Endodermal cell (in vitro differentiated cells): ENCODE measurements at regions not wholly inside any gene's neighbourhood (a gene's known extent, or its start where the extent isn't known, plus 50 kb on each side); places are given as distances from the start of the nearest gene placed in this dataset.

Experiments
- DNase-seq: peaks from one replicate; pipeline ENCODE4 v3.0.0-alpha.2; 2017
- H3K27ac ChIP-seq: 2 replicates; pipeline ENCODE4 v1.5.1; 2013; ENCODE audit warnings: mild to moderate bottlenecking, low read depth, low read length, moderate library complexity
- H3K27me3 ChIP-seq: 2 replicates; pipeline ENCODE4 v1.6.1; 2013; ENCODE audit warnings: mild to moderate bottlenecking, low read length, moderate library complexity; ENCODE audit not compliant: insufficient read depth, control insufficient read depth, poor library complexity, severe bottlenecking
- H3K36me3 ChIP-seq: 2 replicates; pipeline ENCODE4 v1.7.0; 2013; ENCODE audit warnings: mild to moderate bottlenecking, low read length, moderate library complexity; ENCODE audit not compliant: control insufficient read depth, insufficient read depth
- H3K4me1 ChIP-seq: one replicate; pipeline ENCODE4 v1.7.0; 2013; ENCODE audit warnings: low read length; ENCODE audit not compliant: control insufficient read depth, insufficient read depth
- H3K4me3 ChIP-seq: 2 replicates; pipeline ENCODE4 v1.5.1; 2013; ENCODE audit warnings: mild to moderate bottlenecking, low read length, moderate library complexity
- H3K9ac ChIP-seq: 2 replicates; pipeline ENCODE4 v1.6.1; 2013; ENCODE audit warnings: mild to moderate bottlenecking, low read length, moderate library complexity; ENCODE audit not compliant: poor library complexity, severe bottlenecking; ENCODE audit errors: extremely low read depth
- H3K9me3 ChIP-seq: 2 replicates; pipeline ENCODE4 v1.6.1; 2013; ENCODE audit warnings: mild to moderate bottlenecking, low read length, moderate library complexity; ENCODE audit not compliant: control insufficient read depth
- H3K27ac Mint-ChIP-seq: 2 replicates; pipeline ENCODE4 v1.8.0; 2020; ENCODE audit warnings: mixed read lengths
- H3K27me3 Mint-ChIP-seq: 2 replicates; pipeline ENCODE4 v1.8.0; 2021; ENCODE audit warnings: mild to moderate bottlenecking, mixed read lengths; ENCODE audit not compliant: insufficient read depth
- H3K36me3 Mint-ChIP-seq: 2 replicates; pipeline ENCODE4 v1.8.0; 2020; ENCODE audit warnings: low read depth, mixed read lengths
- H3K4me1 Mint-ChIP-seq: 2 replicates; pipeline ENCODE4 v1.8.0; 2020; ENCODE audit warnings: mixed read lengths
- H3K4me3 Mint-ChIP-seq: 2 replicates; pipeline ENCODE4 v1.8.0; 2020; ENCODE audit warnings: mild to moderate bottlenecking, moderate library complexity, mixed read lengths
- H3K9me3 Mint-ChIP-seq: 2 replicates; pipeline ENCODE4 v1.8.0; 2020; ENCODE audit warnings: mild to moderate bottlenecking, mixed read lengths
- CTCF ChIP-seq: fragments of 200-600 bp; sonication (generic); conservative IDR thresholded peaks from 2 replicates; pipeline ENCODE4 v1.5.0; 2021; ENCODE audit warnings: antibody characterized with exemption, mild to moderate bottlenecking
- WGBS, 2 experiments: methylation state at CpG; one replicate each; pipeline versions ENCODE4 v1.1.5 to v1.1.7; 2013; ENCODE audit warnings: missing lambda C conversion rate in 2 of 2, mixed read lengths in 1 of 2; ENCODE audit not compliant: insufficient coverage in 1 of 2, insufficient read length in 1 of 2; 5-methylcytosine and 5-hydroxymethylcytosine counted together

GRCh38 chr7:13016036-13016581, 328.7 kb downstream of the ARL4A start:
- Mint-ChIP-seq H3K9me3 (peaks cover 3% of the 10 kb centered on the region), H3K27me3 (no peaks in the 10 kb centered on the region), H3K27ac (peak overlapping the region; percentile 84), H3K4me1 (peaks cover 32% of the 10 kb centered on the region), H3K4me3 (no peak overlapping the region), H3K36me3 (peaks cover 2% of the 10 kb centered on the region)
- peak overlapping the region; percentile 98 for H3K27ac ChIP-seq
- no peak overlapping the region for H3K9ac ChIP-seq
- DNase-seq = peak; percentile 53
- no peaks in the 10 kb centered on the region for H3K9me3 ChIP-seq
- H3K4me1 ChIP-seq = peaks cover 23% of the 10 kb centered on the region
- WGBS, 2 experiments = 86 to 89% methylated on average over 9 to 11 of the region's 11 CpGs
- no peak for TF ChIP-seq CTCF
- no peak overlapping the region for H3K4me3 ChIP-seq
- H3K36me3 ChIP-seq = no peaks in the 10 kb centered on the region
- H3K27me3 ChIP-seq = no peaks in the 10 kb centered on the region

- no peaks in the 10 kb centered on the region for H3K27me3 ChIP-seq
- 40 to 59% methylated on average over 1 to 9 of the region's 9 CpGs for WGBS, 2 experiments
- no peak overlapping the region for H3K4me3 ChIP-seq
- no peak for TF ChIP-seq CTCF
- H3K4me1 ChIP-seq = peaks cover 30% of the 10 kb centered on the region
- Mint-ChIP-seq H3K36me3 (no peaks in the 10 kb centered on the region), H3K27me3 (no peaks in the 10 kb centered on the region), H3K9me3 (no peaks in the 10 kb centered on the region), H3K27ac (peak overlapping the region; percentile 93), H3K4me1 (peaks cover 38% of the 10 kb centered on the region), H3K4me3 (peak overlapping the region; percentile 21)
- peak overlapping the region; percentile 74 for H3K9ac ChIP-seq
- H3K27ac ChIP-seq = peak overlapping the region; percentile 98
- DNase-seq = peak; percentile 64
- no peaks in the 10 kb centered on the region for H3K36me3 ChIP-seq
- no peaks in the 10 kb centered on the region for H3K9me3 ChIP-seq
Measured at GRCh38 chr7:13016592-13017332, 329.3 kb downstream of the ARL4A start.

- Histone ChIP-seq H3K4me3 (peak overlapping the region; percentile 68), H3K36me3 (no peaks in the 10 kb centered on the region), H3K27ac (peak overlapping the region; percentile 98), H3K27me3 (no peaks in the 10 kb centered on the region), H3K4me1 (peaks cover 36% of the 10 kb centered on the region), H3K9ac (peak overlapping the region; percentile 74), H3K9me3 (no peaks in the 10 kb centered on the region)
- Mint-ChIP-seq H3K9me3 (no peaks in the 10 kb centered on the region), H3K36me3 (no peaks in the 10 kb centered on the region), H3K4me3 (peak overlapping the region; percentile 21), H3K27ac (peak overlapping the region; percentile 93), H3K27me3 (no peaks in the 10 kb centered on the region), H3K4me1 (peaks cover 43% of the 10 kb centered on the region)
- peak; percentile 77 for DNase-seq
- no peak for TF ChIP-seq CTCF
- WGBS, 2 experiments = 1% methylated on average over 4 of the region's 4 CpGs; no CpG with 5 or more reads in 1 of the 2 experiments
Measured at GRCh38 chr7:13017333-13017857, 330.0 kb downstream of the ARL4A start.
